ENCODE measurements at regions not wholly inside any gene's neighbourhood (a gene's known extent, or its start where the extent isn't known, plus 50 kb on each side); places are given as distances from the start of the nearest gene placed in this dataset.

- TF ChIP-seq, protein P1, sequence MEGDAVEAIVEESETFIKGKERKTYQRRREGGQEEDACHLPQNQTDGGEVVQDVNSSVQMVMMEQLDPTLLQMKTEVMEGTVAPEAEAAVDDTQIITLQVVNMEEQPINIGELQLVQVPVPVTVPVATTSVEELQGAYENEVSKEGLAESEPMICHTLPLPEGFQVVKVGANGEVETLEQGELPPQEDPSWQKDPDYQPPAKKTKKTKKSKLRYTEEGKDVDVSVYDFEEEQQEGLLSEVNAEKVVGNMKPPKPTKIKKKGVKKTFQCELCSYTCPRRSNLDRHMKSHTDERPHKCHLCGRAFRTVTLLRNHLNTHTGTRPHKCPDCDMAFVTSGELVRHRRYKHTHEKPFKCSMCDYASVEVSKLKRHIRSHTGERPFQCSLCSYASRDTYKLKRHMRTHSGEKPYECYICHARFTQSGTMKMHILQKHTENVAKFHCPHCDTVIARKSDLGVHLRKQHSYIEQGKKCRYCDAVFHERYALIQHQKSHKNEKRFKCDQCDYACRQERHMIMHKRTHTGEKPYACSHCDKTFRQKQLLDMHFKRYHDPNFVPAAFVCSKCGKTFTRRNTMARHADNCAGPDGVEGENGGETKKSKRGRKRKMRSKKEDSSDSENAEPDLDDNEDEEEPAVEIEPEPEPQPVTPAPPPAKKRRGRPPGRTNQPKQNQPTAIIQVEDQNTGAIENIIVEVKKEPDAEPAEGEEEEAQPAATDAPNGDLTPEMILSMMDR (IDR thresholded peaks at IDR 0.05), result no peak
- no peak for TF ChIP-seq SIN3A (IDR thresholded peaks at IDR 0.05; ENCODE audit: borderline replicate concordance, insufficient read depth, low read depth, low read length)
These were observed 86.7 kb upstream of the PAK3 start for GRCh38 chrX:111009256-111009655.

Measured in Panc1 (cell line).